HepG2 (cell line): ENCODE measurements at regions not wholly inside any gene's neighbourhood (a gene's known extent, or its start where the extent isn't known, plus 50 kb on each side); places are given as distances from the start of the nearest gene placed in this dataset.

Experiments used
- ATAC-seq: fragments of 200-7000 bp; cut with Tn5 transposase; 3 replicates; pipeline ENCODE4 v1.9.1; 2020; ENCODE audit warnings: mild to moderate bottlenecking, moderate library complexity
- BruUV-seq: library from RNA; stranded (reverse); fragments of 400-500 nt; replicated peaks from 2 replicates; lab custom pipeline; 2021; lab: Mats Ljungman, UMichigan
- CTCF ChIA-PET: fragments of 300-600 bp; formaldehyde crosslinking; extraction: SDS; loops from one replicate; lab custom pipeline; 2021; ENCODE audit warnings: low total read pairs, inconsistent platforms, low intra/inter-chr PET ratio; lab: Yijun Ruan, JAX
- POLR2A ChIA-PET: fragments of 350-600 bp; sonication (Branson Sonifier 250); formaldehyde crosslinking; loops from one replicate; lab custom pipeline; 2020; ENCODE audit warnings: antibody characterized with exemption, inconsistent platforms; lab: Yijun Ruan, JAX
- DNase-seq: peaks from one replicate; pipeline ENCODE4 v3.0.0-alpha.2; 2015; ENCODE audit warnings: low spot score
- FAIRE-seq: peaks from 3 replicates; lab custom pipeline; 2011; peaks lifted over from hg19 to GRCh38; lab: Jason Lieb, UNC
- H2AFZ ChIP-seq: one replicate; pipeline ENCODE4 v1.6.1; 2011; ENCODE audit warnings: low read length, inconsistent platforms
- H3K27ac ChIP-seq: fragments of 300-600 bp; 3 replicates; pipeline ENCODE4 v1.8.0; 2011; ENCODE audit warnings: mixed run types, mild to moderate bottlenecking, mixed read lengths, low read length, inconsistent platforms; ENCODE audit not compliant: insufficient read depth; ENCODE audit errors: extremely low read length
- H3K27me3 ChIP-seq, 2 experiments: fragments of 200-600 bp in 1 of 2; 2 replicates in 1 of 2; 3 replicates in 1 of 2; pipeline versions ENCODE4 v1.6.0 to v1.8.0; 2011; ENCODE audit warnings: low read length in 2 of 2, mild to moderate bottlenecking in 2 of 2, moderate library complexity in 2 of 2, inconsistent platforms in 1 of 2; ENCODE audit not compliant: insufficient read depth in 2 of 2, control insufficient read depth in 1 of 2
- H3K36me3 ChIP-seq, 2 experiments: fragments of 200-600 bp in 1 of 2; replicated peaks in 1 of 2; 2 replicates in 1 of 2; 3 replicates in 1 of 2; pipeline versions ENCODE4 v1.5.1 to v1.8.0; 2011; ENCODE audit warnings: low read length in 2 of 2, inconsistent platforms in 1 of 2; ENCODE audit not compliant: insufficient read depth in 2 of 2, control insufficient read depth in 1 of 2
- H3K4me1 ChIP-seq: 2 replicates; pipeline ENCODE4 v1.5.1; 2012; ENCODE audit warnings: low read length, inconsistent platforms; ENCODE audit not compliant: insufficient read depth
- H3K4me2 ChIP-seq: 2 replicates; pipeline ENCODE4 v1.6.0; 2011; ENCODE audit warnings: low read depth, low read length, inconsistent platforms
- H3K4me3 ChIP-seq, 3 experiments: fragments of 200-600 bp in 1 of 3; sonication (generic), shearing (Covaris generic) in 1 of 3; replicated peaks in 1 of 3; 2 replicates each; pipeline ENCODE4 v1.5.1; 2011 to 2016; ENCODE audit warnings: low read length in 3 of 3, inconsistent platforms in 2 of 3, low read depth in 2 of 3, mild to moderate bottlenecking in 2 of 3, control low read depth in 1 of 3, mixed read lengths in 1 of 3; ENCODE audit not compliant: insufficient read depth in 1 of 3
- H3K79me2 ChIP-seq: one replicate; pipeline ENCODE4 v1.6.1; 2011; ENCODE audit warnings: low read length, inconsistent platforms; ENCODE audit not compliant: insufficient read depth
- H3K9ac ChIP-seq: 2 replicates; pipeline ENCODE4 v1.6.0; 2011; ENCODE audit warnings: mild to moderate bottlenecking, low read depth, low read length, inconsistent platforms; ENCODE audit not compliant: insufficient read depth
- H3K9me3 ChIP-seq: 2 replicates; pipeline ENCODE4 v1.5.1; 2012; ENCODE audit warnings: mild to moderate bottlenecking, low read length
- H4K20me1 ChIP-seq: 2 replicates; pipeline ENCODE4 v1.6.0; 2011; ENCODE audit warnings: inconsistent platforms, mild to moderate bottlenecking, low read length, moderate library complexity; ENCODE audit not compliant: insufficient read depth
- MIER3 ChIP-seq: IDR thresholded peaks from 2 replicates; pipeline ENCODE4 v1.6.1; 2016; ENCODE audit warnings: missing compliant biosample characterization, borderline replicate concordance
- NCOA5 ChIP-seq: sonication (generic); formaldehyde crosslinking; IDR thresholded peaks from 2 replicates; pipeline ENCODE4 v1.4.0; 2020; ENCODE audit warnings: missing genetic modification reagents
- NFE2L2 ChIP-seq: fragments of 150-350 bp; IDR thresholded peaks from 2 replicates; pipeline ENCODE4 v1.6.1; 2014; ENCODE audit warnings: low read length
- NFIC ChIP-seq: IDR thresholded peaks from 2 replicates; pipeline ENCODE4 v1.6.1; 2012; ENCODE audit warnings: mild to moderate bottlenecking, low read length, inconsistent platforms
- RFX1 ChIP-seq: fragments of 450-650 bp; IDR thresholded peaks from 2 replicates; pipeline ENCODE4 v1.6.1; 2017
- SKIL ChIP-seq: sonication (generic); formaldehyde crosslinking; IDR thresholded peaks from 2 replicates; pipeline ENCODE4 v1.8.0; 2022; ENCODE audit warnings: missing genetic modification reagents, mild to moderate bottlenecking, moderate library complexity, borderline replicate concordance
- TBL1XR1 ChIP-seq: fragments of 150-350 bp; IDR thresholded peaks from 2 replicates; pipeline ENCODE4 v1.6.1; 2014; ENCODE audit warnings: borderline replicate concordance, low read length; ENCODE audit not compliant: partially characterized antibody
- ZIK1 ChIP-seq: sonication (generic); formaldehyde crosslinking; IDR thresholded peaks from 2 replicates; pipeline ENCODE4 v1.5.0; 2020; ENCODE audit warnings: mild to moderate bottlenecking, low read depth, missing genetic modification reagents, borderline replicate concordance
- ZNF30 ChIP-seq: sonication (generic); formaldehyde crosslinking; IDR thresholded peaks from 2 replicates; pipeline ENCODE4 v1.5.0; 2020; ENCODE audit warnings: mild to moderate bottlenecking, missing genetic modification reagents
- ZNF570 ChIP-seq: sonication (generic); formaldehyde crosslinking; IDR thresholded peaks from 2 replicates; pipeline ENCODE4 v1.4.0; 2020; ENCODE audit warnings: mild to moderate bottlenecking, missing genetic modification reagents, borderline replicate concordance
- ZNF773 ChIP-seq: sonication (generic); formaldehyde crosslinking; IDR thresholded peaks from 2 replicates; pipeline ENCODE4 v1.4.0; 2020; ENCODE audit warnings: missing genetic modification reagents, borderline replicate concordance
- WGBS: methylation state at CpG from one replicate; pipeline ENCODE4 v1.1.6; 2017; ENCODE audit warnings: low lambda C conversion rate; 5-methylcytosine and 5-hydroxymethylcytosine counted together
- in situ Hi-C: cut with HindIII; loops from 2 replicates; pipeline ENCODE4 v1.10.0; 2017; ENCODE audit warnings: low pct_unique_long_range_greater_than_20kb; ENCODE audit not compliant: extremely low pct_ligation_motif_present
- intact Hi-C: fragments of 100-400 bp; cut with micrococcal nuclease; formaldehyde crosslinking; loops from one replicate; pipeline ENCODE4 v1.10.0; 2022; ENCODE audit not compliant: unreplicated experiment

GRCh38 chr5:51082741-51083140 lies 300.5 kb upstream of the ISL1 start:
- intact Hi-C loops = no loop called here
- H3K9me3 ChIP-seq = no peaks in the 10 kb centered on the region
- no peak for TF ChIP-seq ZIK1 (CRISPR knock-in tag)
- no peak for TF ChIP-seq RFX1
- no peak for TF ChIP-seq NCOA5 (CRISPR knock-in tag)
- TF ChIP-seq ZNF30 = no peak
- no peak for TF ChIP-seq NFE2L2
- TF ChIP-seq NFIC = no peak
- no peak for TF ChIP-seq SKIL (CRISPR knock-in tag)
- TF ChIP-seq ZNF570 = no peak
- no peak for TF ChIP-seq MIER3 (CRISPR knock-in tag)
- TF ChIP-seq TBL1XR1 = no peak
- TF ChIP-seq ZNF773 = no peak
- no peak overlapping the region for H3K9ac ChIP-seq
- POLR2A ChIA-PET = no interaction called here
- CTCF ChIA-PET = no interaction called here
- no peaks in the 10 kb centered on the region for H3K4me1 ChIP-seq
- no peak overlapping the region for H3K27ac ChIP-seq
- ATAC-seq (no peak), FAIRE-seq (no peak), DNase-seq (no peak)
- H3K4me3 ChIP-seq = no peak overlapping the region
- in situ Hi-C loops = no loop called here
- BruUV-seq = no TSS peak
- H4K20me1 ChIP-seq = no peaks in the 10 kb centered on the region
- H3K27me3 ChIP-seq = no peaks in the 10 kb centered on the region
- H2AFZ ChIP-seq = no peak overlapping the region
- H3K79me2 ChIP-seq = no peaks in the 10 kb centered on the region
- WGBS = 0% methylated on average over 1 of the region's 1 CpG
- H3K36me3 ChIP-seq = no peaks in the 10 kb centered on the region
- no peak overlapping the region for H3K4me2 ChIP-seq
